GM20431 (cell line): ENCODE measurements at regions not wholly inside any gene's neighbourhood (a gene's known extent, or its start where the extent isn't known, plus 50 kb on each side); places are given as distances from the start of the nearest gene placed in this dataset.

Source experiments
- in situ Hi-C: fragments of 300-500 bp; cut with MseI, MboI; formaldehyde crosslinking; loops from one replicate; pipeline ENCODE4 v1.15.0; 2020; ENCODE audit warnings: low sequenced_read_pairs; ENCODE audit not compliant: unreplicated experiment

GRCh38 chr2:216915557-216916150, 55.8 kb upstream of the TNP1 start:
- in situ Hi-C loops, result no loop called here

GRCh38 chr2:216914491-216914890, 54.6 kb upstream of the TNP1 start:
- in situ Hi-C loops, result no loop called here

GRCh38 chr2:216911886-216912285, 52.0 kb upstream of the TNP1 start:
- in situ Hi-C loops, result no loop called here

- in situ Hi-C loops, result no loop called here
Observed at GRCh38 chr2:216911008-216911407, 51.1 kb upstream of the TNP1 start.

GRCh38 chr2:216909541-216910210, 49.8 kb upstream of the TNP1 start:
- in situ Hi-C loops, result no loop called here
